GM23338 (cell line): ENCODE measurements at regions not wholly inside any gene's neighbourhood (a gene's known extent, or its start where the extent isn't known, plus 50 kb on each side); places are given as distances from the start of the nearest gene placed in this dataset.

Source experiments
- EZH2 ChIP-seq: fragments of 200-600 bp; sonication (generic); IDR thresholded peaks from one replicate; pipeline ENCODE4 v1.8.0; 2017; ENCODE audit warnings: antibody characterized with exemption, mild to moderate bottlenecking, low read depth; ENCODE audit not compliant: unreplicated experiment
- EZH2phosphoT487 ChIP-seq: fragments of 200-600 bp; sonication (generic); IDR thresholded peaks from one replicate; pipeline ENCODE4 v1.8.1; 2018; ENCODE audit warnings: antibody characterized with exemption; ENCODE audit not compliant: unreplicated experiment
- JUNB ChIP-seq: IDR thresholded peaks from one replicate; pipeline ENCODE4 v1.6.1; 2016; ENCODE audit warnings: antibody characterized with exemption; ENCODE audit not compliant: unreplicated experiment
- POLR2AphosphoS5 ChIP-seq: IDR thresholded peaks from 2 replicates; pipeline ENCODE4 v1.6.1; 2016; ENCODE audit warnings: antibody characterized with exemption, low read depth
- TF ChIP-seq, protein P1 (sequence below), 2 experiments: fragments of 200-600 bp in 1 of 2; sonication (generic) in 1 of 2; conservative IDR thresholded peaks; 2 replicates each; pipeline versions ENCODE4 v1.5.1 to v1.6.1; 2016 to 2017; ENCODE audit warnings: antibody characterized with exemption in 2 of 2, low read depth in 2 of 2, mild to moderate bottlenecking in 2 of 2, moderate library complexity in 1 of 2

- TF ChIP-seq, protein P1, sequence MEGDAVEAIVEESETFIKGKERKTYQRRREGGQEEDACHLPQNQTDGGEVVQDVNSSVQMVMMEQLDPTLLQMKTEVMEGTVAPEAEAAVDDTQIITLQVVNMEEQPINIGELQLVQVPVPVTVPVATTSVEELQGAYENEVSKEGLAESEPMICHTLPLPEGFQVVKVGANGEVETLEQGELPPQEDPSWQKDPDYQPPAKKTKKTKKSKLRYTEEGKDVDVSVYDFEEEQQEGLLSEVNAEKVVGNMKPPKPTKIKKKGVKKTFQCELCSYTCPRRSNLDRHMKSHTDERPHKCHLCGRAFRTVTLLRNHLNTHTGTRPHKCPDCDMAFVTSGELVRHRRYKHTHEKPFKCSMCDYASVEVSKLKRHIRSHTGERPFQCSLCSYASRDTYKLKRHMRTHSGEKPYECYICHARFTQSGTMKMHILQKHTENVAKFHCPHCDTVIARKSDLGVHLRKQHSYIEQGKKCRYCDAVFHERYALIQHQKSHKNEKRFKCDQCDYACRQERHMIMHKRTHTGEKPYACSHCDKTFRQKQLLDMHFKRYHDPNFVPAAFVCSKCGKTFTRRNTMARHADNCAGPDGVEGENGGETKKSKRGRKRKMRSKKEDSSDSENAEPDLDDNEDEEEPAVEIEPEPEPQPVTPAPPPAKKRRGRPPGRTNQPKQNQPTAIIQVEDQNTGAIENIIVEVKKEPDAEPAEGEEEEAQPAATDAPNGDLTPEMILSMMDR (conservative IDR thresholded peaks at IDR 0.05; ENCODE audit: low read depth in 2 of 2): no peak
- TF ChIP-seq JUNB: no peak
- TF ChIP-seq EZH2: no peak
- no peak for TF ChIP-seq POLR2AphosphoS5
- no peak for TF ChIP-seq EZH2phosphoT487
Observed at GRCh38 chr2:19753314-19753713, 148.5 kb downstream of the TTC32 start.
